HFF-Myc (cell line): ENCODE measurements at regions not wholly inside any gene's neighbourhood (a gene's known extent, or its start where the extent isn't known, plus 50 kb on each side); places are given as distances from the start of the nearest gene placed in this dataset.
"Not testable (repeated sequence)": the region's sequence is repeated elsewhere in the genome, so short reads cannot be mapped to it uniquely, and the experiment has no call there.

ENCODE experiments used
- DNase-seq: peaks from one replicate; pipeline ENCODE4 v3.0.0-alpha.2; 2011; ENCODE audit warnings: low read depth; ENCODE audit errors: extremely low read depth
- H3K4me3 ChIP-seq: replicated peaks from 2 replicates; pipeline ENCODE4 v1.5.1; 2011; ENCODE audit warnings: low read depth, mild to moderate bottlenecking, control low read depth, low read length
- TF ChIP-seq, protein P1 (sequence below): IDR thresholded peaks from 2 replicates; pipeline ENCODE4 v1.5.1; 2012; ENCODE audit warnings: mild to moderate bottlenecking, low read depth, low read length, control low read depth; ENCODE audit errors: missing control alignments

DNA sequence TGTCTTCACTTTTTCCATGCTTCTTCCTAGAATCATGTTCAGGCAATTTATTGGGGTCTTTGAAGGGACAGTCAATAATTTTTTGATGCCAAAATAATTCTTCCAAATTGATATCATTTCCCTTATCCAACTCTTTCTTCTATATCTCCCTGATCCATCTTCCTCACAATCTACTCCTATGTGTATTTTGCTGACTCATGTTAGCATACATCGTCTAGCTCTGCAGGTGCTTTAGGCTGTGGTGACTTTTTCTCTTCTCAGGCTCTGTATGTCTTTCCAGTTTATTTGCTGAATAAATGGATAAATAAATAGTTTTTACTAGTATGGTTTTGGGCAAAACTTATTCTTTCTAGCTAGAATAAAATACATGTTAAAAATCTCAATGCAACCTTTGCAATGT lies 1650.9 kb upstream of the TMEFF2 start:
- H3K4me3 ChIP-seq: no peak overlapping the region
- no peak for DNase-seq
- TF ChIP-seq, protein P1, sequence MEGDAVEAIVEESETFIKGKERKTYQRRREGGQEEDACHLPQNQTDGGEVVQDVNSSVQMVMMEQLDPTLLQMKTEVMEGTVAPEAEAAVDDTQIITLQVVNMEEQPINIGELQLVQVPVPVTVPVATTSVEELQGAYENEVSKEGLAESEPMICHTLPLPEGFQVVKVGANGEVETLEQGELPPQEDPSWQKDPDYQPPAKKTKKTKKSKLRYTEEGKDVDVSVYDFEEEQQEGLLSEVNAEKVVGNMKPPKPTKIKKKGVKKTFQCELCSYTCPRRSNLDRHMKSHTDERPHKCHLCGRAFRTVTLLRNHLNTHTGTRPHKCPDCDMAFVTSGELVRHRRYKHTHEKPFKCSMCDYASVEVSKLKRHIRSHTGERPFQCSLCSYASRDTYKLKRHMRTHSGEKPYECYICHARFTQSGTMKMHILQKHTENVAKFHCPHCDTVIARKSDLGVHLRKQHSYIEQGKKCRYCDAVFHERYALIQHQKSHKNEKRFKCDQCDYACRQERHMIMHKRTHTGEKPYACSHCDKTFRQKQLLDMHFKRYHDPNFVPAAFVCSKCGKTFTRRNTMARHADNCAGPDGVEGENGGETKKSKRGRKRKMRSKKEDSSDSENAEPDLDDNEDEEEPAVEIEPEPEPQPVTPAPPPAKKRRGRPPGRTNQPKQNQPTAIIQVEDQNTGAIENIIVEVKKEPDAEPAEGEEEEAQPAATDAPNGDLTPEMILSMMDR: no peak

DNA sequence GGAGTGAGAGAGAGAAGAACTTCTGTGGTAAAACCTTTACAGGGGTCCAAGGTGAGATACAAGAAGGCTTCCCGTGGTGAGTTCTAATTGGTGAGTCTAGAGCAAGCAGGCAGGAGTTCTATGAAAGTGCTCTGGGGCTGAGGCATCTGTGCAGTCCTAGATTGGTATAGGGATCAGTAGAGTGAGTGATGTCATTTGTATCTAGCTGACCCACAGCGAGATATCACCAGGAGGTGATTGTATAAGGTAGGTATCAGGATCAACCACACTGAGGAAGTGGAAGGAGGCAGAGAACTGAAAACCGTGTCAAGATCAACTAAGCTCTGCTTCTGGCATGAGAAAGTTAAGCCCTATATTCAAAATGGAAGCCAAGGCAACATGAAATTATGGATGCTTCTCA lies 1648.9 kb upstream of the TMEFF2 start:
- TF ChIP-seq, protein P1: no peak
- H3K4me3 ChIP-seq: no peak overlapping the region
- DNase-seq: no peak

DNA sequence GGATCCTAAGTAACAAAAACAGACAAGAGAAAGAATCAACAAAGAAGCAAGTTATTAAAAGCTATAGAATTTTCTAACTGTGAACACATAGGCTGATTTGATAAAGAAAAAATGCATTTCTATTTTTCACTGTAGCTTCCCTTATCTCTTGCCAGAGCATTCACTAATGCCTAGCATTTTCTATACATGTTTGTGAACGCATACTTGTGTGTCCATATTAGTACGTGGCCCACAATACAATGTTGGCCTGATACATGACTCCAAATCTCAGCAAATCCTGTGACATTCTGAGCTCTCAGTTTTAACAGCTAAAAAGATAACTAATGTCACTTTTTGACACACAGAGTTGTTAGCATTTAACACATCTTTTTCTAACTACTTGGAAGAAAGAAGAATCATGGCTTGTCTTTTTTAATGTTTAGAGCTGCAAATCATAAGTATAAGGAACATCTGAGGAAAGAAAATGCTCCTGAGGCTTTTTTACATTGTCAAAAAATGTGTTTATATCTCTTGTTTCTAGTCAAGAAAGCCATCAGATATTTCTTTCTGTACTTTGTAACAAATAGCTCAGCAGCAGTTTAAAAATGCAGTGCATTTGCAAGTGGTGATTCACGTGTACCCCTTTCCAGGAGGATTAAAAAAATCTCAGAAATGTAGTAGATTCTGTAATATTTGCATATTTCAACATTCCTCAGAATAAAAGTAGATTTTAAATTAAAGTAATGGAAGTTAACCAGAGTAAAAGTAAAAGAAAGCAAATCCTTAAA lies 1646.8 kb upstream of the TMEFF2 start:
- no peak overlapping the region for H3K4me3 ChIP-seq
- no peak for DNase-seq
- TF ChIP-seq, protein P1: no peak

DNA sequence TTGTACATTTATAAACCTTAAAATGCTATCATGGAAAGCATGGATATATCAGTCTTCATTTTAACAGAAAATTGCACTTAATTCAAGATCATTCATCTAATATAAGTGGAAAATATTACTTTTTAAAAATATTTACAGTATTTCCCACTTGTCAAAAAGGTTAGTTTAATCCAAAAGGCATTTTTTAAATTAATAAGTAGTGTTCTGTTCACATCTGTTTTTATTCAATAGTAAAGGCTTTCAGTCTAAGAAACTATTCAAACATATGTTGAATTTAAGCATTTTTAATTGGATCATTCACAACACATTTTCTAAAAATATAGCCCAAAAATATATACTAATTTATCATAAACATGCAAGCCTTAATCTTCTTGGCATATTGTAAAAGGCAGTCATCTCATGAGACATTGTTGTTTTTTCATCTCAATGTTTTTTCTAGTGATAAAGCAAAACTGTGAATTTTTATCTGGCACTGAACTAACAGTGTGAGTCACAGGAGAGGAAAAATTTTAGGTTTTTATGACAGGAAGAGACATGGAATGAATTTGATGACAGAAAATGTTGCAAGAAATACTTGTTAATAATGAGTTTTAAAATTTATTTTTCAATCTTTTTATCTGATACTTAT lies 1642.5 kb upstream of the TMEFF2 start:
- H3K4me3 ChIP-seq: no peak overlapping the region
- TF ChIP-seq, protein P1: no peak
- no peak for DNase-seq

DNA sequence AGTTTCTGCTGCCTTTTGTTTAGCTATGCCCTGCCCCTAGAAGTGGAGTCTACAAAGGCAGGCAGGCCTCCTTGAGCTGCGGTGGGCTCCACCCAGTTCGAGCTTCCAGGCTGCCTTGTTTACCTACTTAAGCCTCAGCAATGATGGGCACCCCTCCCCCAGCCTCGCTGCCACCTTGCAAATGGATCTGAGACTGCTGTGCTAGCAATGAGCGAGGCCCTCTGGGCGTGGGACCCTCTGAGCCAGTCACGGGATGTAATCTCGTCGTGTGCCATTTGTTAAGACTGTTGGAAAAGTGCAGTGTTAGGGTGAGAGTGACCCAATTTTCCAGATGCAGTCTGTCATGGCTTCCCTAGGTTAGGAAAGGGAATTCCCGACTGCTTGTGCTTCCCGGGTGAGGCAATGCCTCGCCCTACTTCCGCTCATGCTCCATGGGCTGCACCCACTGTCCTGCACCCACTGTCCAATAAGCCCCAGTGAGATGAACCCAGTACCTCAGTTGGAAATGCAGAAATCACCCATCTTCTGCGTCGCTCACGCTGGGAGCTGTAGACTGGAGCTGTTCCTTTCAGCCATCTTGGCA lies 1641.8 kb upstream of the TMEFF2 start:
- not testable (repeated sequence) for DNase-seq, H3K4me3 ChIP-seq

DNA sequence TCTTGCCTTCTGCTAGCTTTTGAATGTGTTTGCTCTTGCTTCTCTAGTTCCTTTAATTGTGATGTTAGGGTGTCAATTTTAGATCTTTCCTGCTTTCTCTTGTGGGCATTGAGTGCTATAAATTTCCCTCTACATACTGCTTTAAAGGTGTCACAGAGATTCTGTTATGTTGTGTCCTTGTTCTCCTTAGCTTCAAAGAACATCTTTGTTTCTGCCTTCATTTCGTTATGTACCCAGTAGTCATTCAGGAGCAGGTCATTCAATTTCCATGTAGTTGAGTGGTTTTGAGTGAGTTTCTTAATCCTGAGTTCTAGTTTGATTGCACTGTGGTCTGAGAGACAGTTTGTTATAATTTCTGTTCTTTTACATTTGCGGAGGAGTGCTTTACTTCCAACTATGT lies 1639.2 kb upstream of the TMEFF2 start:
- DNase-seq, H3K4me3 ChIP-seq: not testable (repeated sequence)

DNA sequence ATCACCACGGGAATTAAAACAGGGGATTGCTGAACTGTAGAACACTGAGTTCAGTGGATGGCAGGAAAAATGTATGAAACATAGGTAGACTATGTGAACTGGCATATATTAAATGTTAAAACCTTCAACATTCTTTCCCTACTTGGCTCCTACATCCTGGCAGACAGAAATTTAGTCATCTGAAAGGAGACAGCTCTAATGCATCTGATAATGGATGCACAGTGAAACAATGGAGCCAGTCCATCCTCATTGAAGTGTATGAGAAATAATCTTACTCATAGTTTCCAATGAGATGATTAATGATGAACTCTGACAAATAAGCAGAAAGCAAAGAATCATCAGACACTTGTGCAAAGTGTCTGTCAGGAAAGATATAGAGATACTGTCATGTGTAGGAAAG lies 1629.7 kb upstream of the TMEFF2 start:
- DNase-seq: no peak
- no peak overlapping the region for H3K4me3 ChIP-seq
- TF ChIP-seq, protein P1: no peak
